Right atrium auricular region (tissue), 2 donors: ENCODE measurements at regions not wholly inside any gene's neighbourhood (a gene's known extent, or its start where the extent isn't known, plus 50 kb on each side); places are given as distances from the start of the nearest gene placed in this dataset.

Source experiments
- DNase-seq: peaks from one replicate; pipeline ENCODE4 v3.0.0-alpha.2; 2019; ENCODE audit warnings: low spot score
- H3K27ac ChIP-seq, 2 donors: fragments of 200-600 bp; sonication (generic); 1 replicate in 1 of 2; 2 replicates in 1 of 2; pipeline ENCODE4 v1.5.1; 2016 to 2019
- H3K27me3 ChIP-seq, 2 donors: fragments of 200-600 bp; sonication (generic); one replicate each; pipeline versions ENCODE4 v1.5.1 to v1.6.0; 2017 to 2019
- H3K36me3 ChIP-seq: fragments of 200-600 bp; sonication (generic); one replicate; pipeline ENCODE4 v1.5.1; 2016
- H3K4me1 ChIP-seq, 2 donors: fragments of 200-600 bp; sonication (generic); one replicate each; pipeline versions ENCODE4 v1.5.1 to v1.6.0; 2017 to 2019
- H3K4me3 ChIP-seq, 2 donors: fragments of 200-600 bp; sonication (generic); 1 replicate in 1 of 2; 2 replicates in 1 of 2; pipeline ENCODE4 v1.5.1; 2017 to 2019; ENCODE audit warnings: mild to moderate bottlenecking in 1 of 2, moderate library complexity in 1 of 2
- H3K9me3 ChIP-seq, 2 donors: fragments of 200-600 bp; sonication (generic); one replicate each; pipeline ENCODE4 v1.5.1; 2019
- CTCF ChIP-seq, 2 donors: fragments of 200-600 bp; sonication (generic); IDR thresholded peaks; one replicate each; pipeline ENCODE4 v1.5.1; 2019; ENCODE audit warnings: antibody characterized with exemption in 2 of 2

- H3K36me3 ChIP-seq, result no peaks in the 10 kb centered on the region
- no peak for DNase-seq
- no peaks in the 10 kb centered on the region for H3K4me1 ChIP-seq
- no peak overlapping the region for H3K4me3 ChIP-seq
- H3K27ac ChIP-seq, result no peak overlapping the region
- H3K9me3 ChIP-seq, result no peaks in the 10 kb centered on the region
- no peak for TF ChIP-seq CTCF (IDR thresholded peaks at IDR 0.05)
- H3K27me3 ChIP-seq, result no peaks in the 10 kb centered on the region
These were observed 886.8 kb downstream of the KCNT2 start for GRCh38 chr1:195721210-195721971.

- Histone ChIP-seq H3K9me3 (no peaks in the 10 kb centered on the region), H3K36me3 (no peaks in the 10 kb centered on the region), H3K27ac (no peak overlapping the region), H3K27me3 (no peaks in the 10 kb centered on the region), H3K4me3 (no peak overlapping the region), H3K4me1 (no peaks in the 10 kb centered on the region)
- no peak for DNase-seq
- TF ChIP-seq CTCF (IDR thresholded peaks at IDR 0.05), result no peak
These were observed 890.6 kb downstream of the KCNT2 start for GRCh38 chr1:195717651-195718050.

- no peak for TF ChIP-seq CTCF (IDR thresholded peaks at IDR 0.05)
These were observed 892.6 kb downstream of the KCNT2 start for GRCh38 chr1:195715652-195716051.

GRCh38 chr1:195714248-195714647, 894.0 kb downstream of the KCNT2 start:
- Histone ChIP-seq H3K36me3 (no peaks in the 10 kb centered on the region), H3K4me3 (no peak overlapping the region), H3K9me3 (no peaks in the 10 kb centered on the region), H3K27ac (no peak overlapping the region), H3K27me3 (no peaks in the 10 kb centered on the region), H3K4me1 (no peaks in the 10 kb centered on the region)
- no peak for DNase-seq
- no peak for TF ChIP-seq CTCF (IDR thresholded peaks at IDR 0.05)

More at GRCh38 chr1:195715652-195716051, 892.6 kb downstream of the KCNT2 start:
- H3K9me3 ChIP-seq, result no peaks in the 10 kb centered on the region
- H3K4me1 ChIP-seq, result no peaks in the 10 kb centered on the region
- no peak overlapping the region for H3K27ac ChIP-seq
- no peaks in the 10 kb centered on the region for H3K36me3 ChIP-seq
- no peak for DNase-seq
- no peak overlapping the region for H3K4me3 ChIP-seq
- no peaks in the 10 kb centered on the region for H3K27me3 ChIP-seq

GRCh38 chr1:195709821-195710220, 898.4 kb downstream of the KCNT2 start:
- no peak overlapping the region for H3K4me3 ChIP-seq
- H3K9me3 ChIP-seq, result no peaks in the 10 kb centered on the region
- no peaks in the 10 kb centered on the region for H3K4me1 ChIP-seq
- TF ChIP-seq CTCF (IDR thresholded peaks at IDR 0.05), result no peak
- no peak overlapping the region for H3K27ac ChIP-seq
- H3K27me3 ChIP-seq, result no peaks in the 10 kb centered on the region
- no peaks in the 10 kb centered on the region for H3K36me3 ChIP-seq
- DNase-seq, result no peak

GRCh38 chr1:195704028-195704427, 904.2 kb downstream of the KCNT2 start:
- Histone ChIP-seq H3K9me3 (no peaks in the 10 kb centered on the region), H3K4me1 (no peaks in the 10 kb centered on the region), H3K27ac (no peak overlapping the region), H3K27me3 (no peaks in the 10 kb centered on the region), H3K4me3 (no peak overlapping the region), H3K36me3 (no peaks in the 10 kb centered on the region)
- no peak for TF ChIP-seq CTCF (IDR thresholded peaks at IDR 0.05)
- DNase-seq, result no peak
